DOHH2 (cell line): ENCODE measurements at regions not wholly inside any gene's neighbourhood (a gene's known extent, or its start where the extent isn't known, plus 50 kb on each side); places are given as distances from the start of the nearest gene placed in this dataset.

Experiments used
- H3F3A ChIP-seq: fragments of 200-600 bp; sonication (generic), shearing (Covaris generic); 2 replicates; pipeline ENCODE4 v1.6.0; 2016; ENCODE audit warnings: antibody characterized with exemption, mild to moderate bottlenecking; ENCODE audit not compliant: control insufficient read depth, insufficient read depth
- H3K27ac ChIP-seq: fragments of 200-600 bp; sonication (generic); 2 replicates; pipeline ENCODE4 v1.5.1; 2014; ENCODE audit warnings: low read depth, mild to moderate bottlenecking, low read length, moderate library complexity
- H3K27me3 ChIP-seq: fragments of 200-600 bp; sonication (generic); 2 replicates; pipeline ENCODE4 v1.6.1; 2014; ENCODE audit warnings: mild to moderate bottlenecking, low read length, mixed read lengths; ENCODE audit not compliant: control insufficient read depth
- H3K36me3 ChIP-seq: fragments of 200-600 bp; sonication (generic); 2 replicates; pipeline ENCODE4 v1.6.1; 2014; ENCODE audit warnings: mild to moderate bottlenecking, low read length, moderate library complexity, mixed read lengths; ENCODE audit not compliant: control insufficient read depth
- H3K4me1 ChIP-seq: fragments of 200-600 bp; sonication (generic); 2 replicates; pipeline ENCODE4 v1.6.1; 2014; ENCODE audit warnings: mild to moderate bottlenecking, low read length, mixed read lengths; ENCODE audit not compliant: control insufficient read depth
- H3K4me2 ChIP-seq: fragments of 200-600 bp; sonication (generic); 2 replicates; pipeline ENCODE4 v1.6.0; 2014; ENCODE audit warnings: mild to moderate bottlenecking, low read length, moderate library complexity
- H3K4me3 ChIP-seq: fragments of 200-600 bp; sonication (generic); 2 replicates; pipeline ENCODE4 v1.5.1; 2014; ENCODE audit warnings: mild to moderate bottlenecking, low read length, mixed read lengths
- H3K79me2 ChIP-seq: fragments of 200-600 bp; sonication (generic); 2 replicates; pipeline ENCODE4 v1.6.1; 2014; ENCODE audit warnings: mild to moderate bottlenecking, low read length, mixed read lengths; ENCODE audit not compliant: control insufficient read depth
- H3K9me2 ChIP-seq: fragments of 200-600 bp; sonication (generic); replicated peaks from 2 replicates; pipeline ENCODE4 v1.6.1; 2014; ENCODE audit warnings: mild to moderate bottlenecking, low read length, mixed read lengths; ENCODE audit not compliant: control insufficient read depth
- H3K9me3 ChIP-seq: fragments of 200-600 bp; sonication (generic); 2 replicates; pipeline ENCODE4 v1.6.1; 2014; ENCODE audit warnings: antibody characterized with exemption, low read length, mixed read lengths; ENCODE audit not compliant: control insufficient read depth, insufficient read depth
- H4K20me1 ChIP-seq: fragments of 200-600 bp; sonication (generic); 2 replicates; pipeline ENCODE4 v1.6.0; 2014; ENCODE audit warnings: low read depth, mild to moderate bottlenecking, antibody characterized with exemption, low read length, moderate library complexity; ENCODE audit not compliant: control insufficient read depth, insufficient read depth
- EZH2phosphoT487 ChIP-seq: fragments of 200-600 bp; sonication (generic); IDR thresholded peaks from 2 replicates; pipeline ENCODE4 v1.6.1; 2017; ENCODE audit warnings: borderline replicate concordance, mild to moderate bottlenecking, antibody characterized with exemption, low read length, moderate library complexity, mixed read lengths
- TF ChIP-seq, protein P1 (sequence below): fragments of 200-600 bp; sonication (generic); IDR thresholded peaks from one replicate; pipeline ENCODE4 v1.5.1; 2014; ENCODE audit warnings: antibody characterized with exemption, mild to moderate bottlenecking, low read depth, low read length; ENCODE audit not compliant: poor library complexity, severe bottlenecking

- no peaks in the 10 kb centered on the region for H3K36me3 ChIP-seq
- no peak for TF ChIP-seq EZH2phosphoT487
- TF ChIP-seq, protein P1, sequence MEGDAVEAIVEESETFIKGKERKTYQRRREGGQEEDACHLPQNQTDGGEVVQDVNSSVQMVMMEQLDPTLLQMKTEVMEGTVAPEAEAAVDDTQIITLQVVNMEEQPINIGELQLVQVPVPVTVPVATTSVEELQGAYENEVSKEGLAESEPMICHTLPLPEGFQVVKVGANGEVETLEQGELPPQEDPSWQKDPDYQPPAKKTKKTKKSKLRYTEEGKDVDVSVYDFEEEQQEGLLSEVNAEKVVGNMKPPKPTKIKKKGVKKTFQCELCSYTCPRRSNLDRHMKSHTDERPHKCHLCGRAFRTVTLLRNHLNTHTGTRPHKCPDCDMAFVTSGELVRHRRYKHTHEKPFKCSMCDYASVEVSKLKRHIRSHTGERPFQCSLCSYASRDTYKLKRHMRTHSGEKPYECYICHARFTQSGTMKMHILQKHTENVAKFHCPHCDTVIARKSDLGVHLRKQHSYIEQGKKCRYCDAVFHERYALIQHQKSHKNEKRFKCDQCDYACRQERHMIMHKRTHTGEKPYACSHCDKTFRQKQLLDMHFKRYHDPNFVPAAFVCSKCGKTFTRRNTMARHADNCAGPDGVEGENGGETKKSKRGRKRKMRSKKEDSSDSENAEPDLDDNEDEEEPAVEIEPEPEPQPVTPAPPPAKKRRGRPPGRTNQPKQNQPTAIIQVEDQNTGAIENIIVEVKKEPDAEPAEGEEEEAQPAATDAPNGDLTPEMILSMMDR = no peak
These were observed 451.3 kb downstream of the SNAPC1 start for GRCh38 chr14:62213516-62213915.

GRCh38 chr14:62216121-62216520 is 453.9 kb downstream of the SNAPC1 start:
- Histone ChIP-seq H3K4me2 (no peak overlapping the region), H3K9me2 (no peaks in the 10 kb centered on the region), H3K4me1 (no peaks in the 10 kb centered on the region), H3K4me3 (no peak overlapping the region), H3F3A (no peaks in the 10 kb centered on the region), H3K9me3 (no peaks in the 10 kb centered on the region), H4K20me1 (no peaks in the 10 kb centered on the region), H3K27me3 (no peaks in the 10 kb centered on the region), H3K36me3 (no peaks in the 10 kb centered on the region), H3K79me2 (no peaks in the 10 kb centered on the region), H3K27ac (no peak overlapping the region)
- TF ChIP-seq, protein P1 = no peak
- no peak for TF ChIP-seq EZH2phosphoT487

More at GRCh38 chr14:62213516-62213915, 451.3 kb downstream of the SNAPC1 start:
- Histone ChIP-seq H3K4me1 (no peaks in the 10 kb centered on the region), H3K27ac (no peak overlapping the region), H3F3A (no peaks in the 10 kb centered on the region), H3K4me3 (no peak overlapping the region), H3K79me2 (no peaks in the 10 kb centered on the region), H3K27me3 (no peaks in the 10 kb centered on the region), H3K9me2 (no peaks in the 10 kb centered on the region), H4K20me1 (no peaks in the 10 kb centered on the region), H3K4me2 (no peak overlapping the region), H3K9me3 (no peaks in the 10 kb centered on the region)

GRCh38 chr14:62234849-62235248 is 472.6 kb downstream of the SNAPC1 start:
- H3F3A ChIP-seq = no peaks in the 10 kb centered on the region
- H3K9me3 ChIP-seq = peaks cover 10% of the 10 kb centered on the region; the same call in 1 of the 2 replicates
- H3K36me3 ChIP-seq = no peaks in the 10 kb centered on the region
- no peak overlapping the region for H3K27ac ChIP-seq
- H3K4me2 ChIP-seq = no peak overlapping the region
- peaks cover 7% of the 10 kb centered on the region for H3K27me3 ChIP-seq
- no peak for TF ChIP-seq EZH2phosphoT487
- TF ChIP-seq, protein P1 = no peak
- no peaks in the 10 kb centered on the region for H4K20me1 ChIP-seq
- no peaks in the 10 kb centered on the region for H3K79me2 ChIP-seq
- H3K4me3 ChIP-seq = no peak overlapping the region
- H3K4me1 ChIP-seq = no peaks in the 10 kb centered on the region
- H3K9me2 ChIP-seq = no peaks in the 10 kb centered on the region

DNA sequence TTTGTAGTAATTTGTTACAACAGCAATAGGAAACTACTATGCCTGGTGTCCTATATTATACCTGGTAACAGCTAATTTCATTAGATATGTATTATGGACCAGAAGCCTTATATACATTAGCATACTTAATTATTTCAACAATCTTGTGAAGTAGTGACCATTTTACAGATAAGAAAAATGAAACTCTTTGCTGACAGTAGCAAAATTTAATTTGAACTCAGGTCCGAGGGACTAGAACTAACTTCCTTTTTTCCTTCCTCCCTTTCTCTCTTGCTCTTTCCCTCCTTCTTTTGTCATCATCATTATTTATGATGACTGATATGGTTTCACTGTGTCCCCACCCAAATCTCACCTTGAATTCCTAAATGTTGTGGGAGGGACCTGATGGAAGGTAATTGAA is 482.0 kb downstream of the SNAPC1 start:
- Histone ChIP-seq H3K27ac (no peak overlapping the region), H3K79me2 (no peaks in the 10 kb centered on the region), H3K4me2 (no peak overlapping the region), H3K4me3 (no peak overlapping the region), H4K20me1 (no peaks in the 10 kb centered on the region), H3F3A (no peaks in the 10 kb centered on the region), H3K9me2 (no peaks in the 10 kb centered on the region), H3K9me3 (no peaks in the 10 kb centered on the region), H3K4me1 (no peaks in the 10 kb centered on the region), H3K27me3 (peaks cover 3% of the 10 kb centered on the region), H3K36me3 (no peaks in the 10 kb centered on the region)
- no peak for TF ChIP-seq EZH2phosphoT487
- TF ChIP-seq, protein P1 = no peak
